ENCODE measurements at regions not wholly inside any gene's neighbourhood (a gene's known extent, or its start where the extent isn't known, plus 50 kb on each side); places are given as distances from the start of the nearest gene placed in this dataset.

GRCh38 chr7:10036693-10037092, 937.0 kb upstream of the PHF14 start:
- Histone ChIP-seq H3K27me3 (no peaks in the 10 kb centered on the region), H3K9ac (no peak overlapping the region), H3K27ac (no peak overlapping the region), H3K4me2 (no peak overlapping the region), H3K9me3 (no peaks in the 10 kb centered on the region), H4K20me1 (no peaks in the 10 kb centered on the region), H3K36me3 (no peaks in the 10 kb centered on the region), H3K4me3 (no peak overlapping the region), H3K4me1 (no peaks in the 10 kb centered on the region)
- TF ChIP-seq Cebpa-rat (IDR thresholded peaks at IDR 0.05), result no peak

- H3K36me3 ChIP-seq, result no peaks in the 10 kb centered on the region
- no peak for TF ChIP-seq Cebpa-rat (IDR thresholded peaks at IDR 0.05)
- no peak overlapping the region for H3K9ac ChIP-seq
- H3K27ac ChIP-seq, result no peak overlapping the region
- no peaks in the 10 kb centered on the region for H4K20me1 ChIP-seq
- no peaks in the 10 kb centered on the region for H3K9me3 ChIP-seq
- H3K4me2 ChIP-seq, result no peak overlapping the region
- no peak overlapping the region for H3K4me3 ChIP-seq
- no peaks in the 10 kb centered on the region for H3K27me3 ChIP-seq
- no peaks in the 10 kb centered on the region for H3K4me1 ChIP-seq
Observed at GRCh38 chr7:10038351-10038750, 935.3 kb upstream of the PHF14 start.

- H3K27me3 ChIP-seq, result no peaks in the 10 kb centered on the region
- no peaks in the 10 kb centered on the region for H3K9me3 ChIP-seq
- H3K36me3 ChIP-seq, result no peaks in the 10 kb centered on the region
- H3K27ac ChIP-seq, result no peak overlapping the region
- no peaks in the 10 kb centered on the region for H3K4me1 ChIP-seq
- no peak for TF ChIP-seq Cebpa-rat (IDR thresholded peaks at IDR 0.05)
- no peak overlapping the region for H3K9ac ChIP-seq
- H4K20me1 ChIP-seq, result no peaks in the 10 kb centered on the region
- H3K4me3 ChIP-seq, result no peak overlapping the region
- no peak overlapping the region for H3K4me2 ChIP-seq
Observed at GRCh38 chr7:10040674-10041073, 933.0 kb upstream of the PHF14 start.

GRCh38 chr7:10070899-10071298, 902.8 kb upstream of the PHF14 start:
- Histone ChIP-seq H3K4me1 (no peaks in the 10 kb centered on the region), H3K4me3 (no peak overlapping the region), H3K9me3 (no peaks in the 10 kb centered on the region), H4K20me1 (no peaks in the 10 kb centered on the region), H3K4me2 (no peak overlapping the region), H3K27ac (no peak overlapping the region), H3K9ac (no peak overlapping the region), H3K36me3 (no peaks in the 10 kb centered on the region), H3K27me3 (no peaks in the 10 kb centered on the region)
- no peak for TF ChIP-seq Cebpa-rat (IDR thresholded peaks at IDR 0.05)

- Histone ChIP-seq H3K4me3 (no peak overlapping the region), H3K9me3 (no peaks in the 10 kb centered on the region), H3K27me3 (no peaks in the 10 kb centered on the region), H3K27ac (no peak overlapping the region), H3K4me1 (no peaks in the 10 kb centered on the region), H3K4me2 (no peak overlapping the region), H3K9ac (no peak overlapping the region), H3K36me3 (no peaks in the 10 kb centered on the region), H4K20me1 (no peaks in the 10 kb centered on the region)
- no peak for TF ChIP-seq Cebpa-rat (IDR thresholded peaks at IDR 0.05)
Observed at GRCh38 chr7:10075866-10076265, 897.8 kb upstream of the PHF14 start.

GRCh38 chr7:10076660-10077300, 896.9 kb upstream of the PHF14 start:
- Histone ChIP-seq H3K4me1 (no peaks in the 10 kb centered on the region), H3K36me3 (no peaks in the 10 kb centered on the region), H4K20me1 (no peaks in the 10 kb centered on the region), H3K27me3 (no peaks in the 10 kb centered on the region), H3K4me3 (no peak overlapping the region), H3K4me2 (no peak overlapping the region), H3K9ac (no peak overlapping the region), H3K9me3 (no peaks in the 10 kb centered on the region), H3K27ac (no peak overlapping the region)
- TF ChIP-seq Cebpa-rat (IDR thresholded peaks at IDR 0.05), result no peak

GRCh38 chr7:10079572-10079971, 894.1 kb upstream of the PHF14 start:
- H3K27ac ChIP-seq, result no peak overlapping the region
- no peak overlapping the region for H3K4me3 ChIP-seq
- H4K20me1 ChIP-seq, result no peaks in the 10 kb centered on the region
- TF ChIP-seq Cebpa-rat (IDR thresholded peaks at IDR 0.05), result no peak
- H3K4me1 ChIP-seq, result no peaks in the 10 kb centered on the region
- H3K36me3 ChIP-seq, result no peaks in the 10 kb centered on the region
- H3K4me2 ChIP-seq, result no peak overlapping the region
- no peaks in the 10 kb centered on the region for H3K27me3 ChIP-seq
- H3K9ac ChIP-seq, result no peak overlapping the region
- H3K9me3 ChIP-seq, result no peaks in the 10 kb centered on the region

GRCh38 chr7:10082896-10083295, 890.8 kb upstream of the PHF14 start:
- H3K9ac ChIP-seq, result no peak overlapping the region
- no peak for TF ChIP-seq Cebpa-rat (IDR thresholded peaks at IDR 0.05)
- H3K4me3 ChIP-seq, result no peak overlapping the region
- no peaks in the 10 kb centered on the region for H4K20me1 ChIP-seq
- H3K27me3 ChIP-seq, result no peaks in the 10 kb centered on the region
- H3K4me1 ChIP-seq, result no peaks in the 10 kb centered on the region
- no peaks in the 10 kb centered on the region for H3K9me3 ChIP-seq
- no peak overlapping the region for H3K4me2 ChIP-seq
- no peaks in the 10 kb centered on the region for H3K36me3 ChIP-seq
- no peak overlapping the region for H3K27ac ChIP-seq

- Histone ChIP-seq H3K36me3 (no peaks in the 10 kb centered on the region), H3K27me3 (no peaks in the 10 kb centered on the region), H3K4me2 (no peak overlapping the region), H3K9ac (no peak overlapping the region), H3K4me3 (no peak overlapping the region), H3K27ac (no peak overlapping the region), H4K20me1 (no peaks in the 10 kb centered on the region), H3K4me1 (no peaks in the 10 kb centered on the region), H3K9me3 (no peaks in the 10 kb centered on the region)
- no peak for TF ChIP-seq Cebpa-rat (IDR thresholded peaks at IDR 0.05)
Observed at GRCh38 chr7:10083766-10084165, 889.9 kb upstream of the PHF14 start.

GRCh38 chr7:10085231-10085630, 888.4 kb upstream of the PHF14 start:
- Histone ChIP-seq H3K9me3 (no peaks in the 10 kb centered on the region), H3K4me2 (no peak overlapping the region), H3K36me3 (no peaks in the 10 kb centered on the region), H4K20me1 (no peaks in the 10 kb centered on the region), H3K27me3 (no peaks in the 10 kb centered on the region), H3K9ac (no peak overlapping the region), H3K4me1 (no peaks in the 10 kb centered on the region), H3K27ac (no peak overlapping the region), H3K4me3 (no peak overlapping the region)
- TF ChIP-seq Cebpa-rat (IDR thresholded peaks at IDR 0.05), result no peak

GRCh38 chr7:10100572-10100971, 873.1 kb upstream of the PHF14 start:
- no peaks in the 10 kb centered on the region for H3K9me3 ChIP-seq
- H3K36me3 ChIP-seq, result no peaks in the 10 kb centered on the region
- H3K27me3 ChIP-seq, result no peaks in the 10 kb centered on the region
- no peaks in the 10 kb centered on the region for H3K4me1 ChIP-seq
- no peaks in the 10 kb centered on the region for H4K20me1 ChIP-seq
- no peak overlapping the region for H3K27ac ChIP-seq
- H3K4me2 ChIP-seq, result no peak overlapping the region
- H3K4me3 ChIP-seq, result no peak overlapping the region
- no peak overlapping the region for H3K9ac ChIP-seq
- no peak for TF ChIP-seq Cebpa-rat (IDR thresholded peaks at IDR 0.05)

All from BLaER1 (cell line).